ENCODE measurements at regions not wholly inside any gene's neighbourhood (a gene's known extent, or its start where the extent isn't known, plus 50 kb on each side); places are given as distances from the start of the nearest gene placed in this dataset.

- DNase-seq: no peak
Measured at GRCh38 chr6:113558966-113559365, 298.2 kb upstream of the MARCKS start.

- DNase-seq: no peak
Measured at GRCh38 chr6:113560376-113560775, 296.8 kb upstream of the MARCKS start.

DNA sequence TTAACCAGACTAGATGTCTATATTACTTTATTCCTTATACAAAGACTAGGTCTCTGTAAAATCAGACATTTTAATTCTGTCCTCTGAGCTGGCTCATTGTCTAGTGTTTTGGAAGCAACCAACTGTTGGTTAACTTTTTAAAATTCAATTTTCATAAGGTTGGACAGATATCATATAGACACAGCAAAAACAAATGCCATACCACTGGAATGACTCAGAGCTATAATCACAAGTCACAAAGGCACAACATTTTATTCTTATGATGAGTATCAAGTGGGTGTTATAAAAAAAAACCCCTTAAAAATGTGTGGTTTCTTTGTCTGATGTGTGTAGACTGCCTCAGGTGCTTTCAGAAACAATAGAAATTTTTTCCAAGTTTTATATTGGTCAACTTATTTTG, 296.2 kb upstream of the MARCKS start:
- DNase-seq: no peak

DNA sequence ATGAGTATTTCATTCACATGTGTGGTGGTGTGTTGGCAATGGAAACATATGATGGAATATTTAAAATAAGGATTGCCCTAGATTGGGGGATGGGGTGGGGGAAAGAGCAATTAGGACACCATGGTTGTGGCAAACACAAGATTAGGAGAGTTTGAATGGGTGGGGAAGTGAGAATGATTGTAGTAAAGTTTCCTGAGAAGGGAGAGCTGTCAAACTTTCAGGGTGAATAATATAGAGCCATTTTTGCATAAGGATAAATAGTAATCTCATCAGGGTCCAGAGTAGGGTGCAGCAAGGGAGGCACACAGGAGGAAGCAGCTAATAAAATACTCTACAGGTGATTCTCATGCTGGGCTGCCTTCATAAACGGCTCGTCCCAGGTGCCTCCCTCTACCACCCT, 294.9 kb upstream of the MARCKS start:
- DNase-seq: no peak

- DNase-seq: peak; percentile 99
Measured at GRCh38 chr6:113564371-113565171, 292.6 kb upstream of the MARCKS start.

- DNase-seq: no peak
Measured at GRCh38 chr6:113565306-113565705, 291.8 kb upstream of the MARCKS start.

GRCh38 chr6:113570161-113570560, 287.0 kb upstream of the MARCKS start:
- no peak for DNase-seq

DNA sequence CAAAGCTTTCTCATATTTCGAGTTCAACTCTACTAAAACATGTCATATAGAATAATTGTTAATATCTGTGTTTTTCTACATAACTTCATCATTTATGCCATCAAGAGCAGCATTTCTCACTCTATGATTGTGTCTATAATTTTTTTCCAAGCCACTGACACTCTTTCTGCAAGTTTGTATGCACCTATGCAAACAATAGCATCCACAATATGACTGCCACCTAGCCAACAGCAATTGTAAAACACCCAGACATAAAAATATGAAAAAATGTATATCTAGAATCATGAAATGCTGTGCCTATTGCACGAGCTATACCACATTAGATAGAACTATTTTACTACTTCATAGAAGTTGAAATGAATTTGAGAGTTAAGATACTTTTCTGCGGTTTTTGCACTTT, 286.5 kb upstream of the MARCKS start:
- DNase-seq: no peak

GRCh38 chr6:113574147-113574546, 283.0 kb upstream of the MARCKS start:
- no peak for DNase-seq

DNA sequence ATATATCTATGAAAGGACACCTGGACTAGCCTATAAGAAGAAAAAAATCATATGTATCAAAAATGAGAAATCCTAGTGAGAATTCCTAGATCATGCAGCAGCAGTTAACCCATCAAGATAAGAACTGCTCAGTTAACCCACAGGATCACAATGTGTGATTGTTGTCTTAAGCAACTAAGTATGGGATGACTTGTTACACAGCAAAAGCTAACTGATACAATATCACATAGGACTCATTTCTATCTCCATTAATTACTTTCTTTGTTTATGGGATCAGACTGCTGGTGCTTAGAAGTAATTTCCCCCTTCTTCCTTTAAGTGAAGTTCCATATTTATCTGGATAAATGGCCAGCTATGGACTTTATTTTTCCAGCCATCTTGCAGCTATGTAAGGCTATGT, 280.8 kb upstream of the MARCKS start:
- DNase-seq: no peak

DNA sequence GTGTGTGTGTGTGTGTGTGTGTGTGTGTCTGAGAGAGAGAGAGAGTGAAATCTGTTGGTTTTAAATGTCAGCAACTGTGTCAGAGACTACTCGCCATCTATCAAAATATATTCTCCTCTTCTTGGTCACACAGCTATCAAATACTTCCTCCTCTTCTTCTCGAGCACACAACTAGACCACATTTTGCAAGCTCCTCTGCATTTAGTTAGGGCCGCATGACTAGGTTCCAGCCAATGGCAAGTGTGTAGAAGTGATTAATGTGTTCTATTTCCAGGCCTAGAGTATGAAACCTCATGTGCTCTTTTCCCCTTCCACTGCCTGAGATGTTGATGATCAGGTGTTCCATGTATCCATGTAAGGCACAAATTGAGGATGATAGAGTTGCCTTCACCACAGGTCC, 278.5 kb upstream of the MARCKS start:
- DNase-seq: no peak

- no peak for DNase-seq
Measured at GRCh38 chr6:113584767-113585166, 272.4 kb upstream of the MARCKS start.

- no peak for DNase-seq
Measured at GRCh38 chr6:113585246-113585645, 271.9 kb upstream of the MARCKS start.

DNA sequence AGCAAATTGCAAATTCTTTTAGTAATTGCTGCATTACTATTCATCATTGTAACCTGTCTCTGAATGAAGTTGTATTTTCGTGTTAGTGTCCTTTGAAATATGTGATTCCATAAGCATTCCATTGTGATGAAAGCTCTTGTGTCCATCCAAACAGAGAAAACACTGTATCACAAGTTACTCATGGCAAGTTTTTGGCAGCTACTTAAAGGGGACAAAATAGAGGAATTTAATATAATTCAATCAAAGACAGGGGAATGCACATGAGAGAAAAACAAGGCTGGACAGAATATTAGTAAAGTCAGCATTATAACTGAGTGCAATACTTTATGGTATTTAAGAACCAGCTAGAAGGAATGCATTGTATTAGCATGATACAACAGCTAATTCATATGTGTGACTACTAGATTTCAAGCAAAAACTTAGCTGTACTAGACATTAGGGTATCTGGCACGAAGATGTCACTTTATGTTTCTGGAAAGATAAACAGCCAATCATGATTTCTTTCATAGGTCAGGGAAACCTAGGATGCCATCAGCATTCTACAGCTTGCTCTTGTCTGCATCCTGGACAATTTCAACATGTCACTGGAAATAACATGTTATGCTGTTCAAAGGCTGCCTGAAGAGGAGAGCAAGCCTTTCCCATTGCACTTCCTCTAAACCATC, 270.6 kb upstream of the MARCKS start:
- DNase-seq: no peak

DNA sequence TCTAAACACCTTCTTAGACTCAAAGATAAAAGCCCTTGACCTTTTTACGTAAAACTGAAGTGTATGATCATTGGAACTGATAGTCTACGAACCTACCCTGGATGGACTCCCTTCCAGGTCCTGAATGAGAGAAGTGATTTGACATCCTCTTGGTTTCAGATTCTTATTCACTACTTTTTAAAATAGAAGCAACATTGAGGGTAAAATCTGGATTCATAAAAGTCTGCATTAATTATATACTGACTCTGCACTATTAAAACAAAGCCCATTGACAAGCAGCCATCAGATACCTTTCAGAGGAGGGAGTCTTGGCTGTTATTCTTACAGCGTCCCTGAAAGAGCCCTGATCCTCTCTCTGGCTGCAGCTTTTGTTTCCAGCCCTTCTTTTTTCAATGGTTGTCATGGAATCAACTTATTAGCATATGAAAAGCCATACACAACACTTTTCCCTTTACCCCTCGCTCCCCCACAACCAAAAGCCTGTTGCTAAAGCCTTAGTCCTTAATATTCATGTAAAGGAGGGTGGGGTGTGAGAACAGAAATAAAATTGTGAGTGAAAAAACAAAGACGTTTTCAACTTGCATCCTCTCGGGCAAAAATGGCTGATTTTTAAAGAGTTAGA, 270.0 kb upstream of the MARCKS start:
- peak; percentile 2 for DNase-seq

DNA sequence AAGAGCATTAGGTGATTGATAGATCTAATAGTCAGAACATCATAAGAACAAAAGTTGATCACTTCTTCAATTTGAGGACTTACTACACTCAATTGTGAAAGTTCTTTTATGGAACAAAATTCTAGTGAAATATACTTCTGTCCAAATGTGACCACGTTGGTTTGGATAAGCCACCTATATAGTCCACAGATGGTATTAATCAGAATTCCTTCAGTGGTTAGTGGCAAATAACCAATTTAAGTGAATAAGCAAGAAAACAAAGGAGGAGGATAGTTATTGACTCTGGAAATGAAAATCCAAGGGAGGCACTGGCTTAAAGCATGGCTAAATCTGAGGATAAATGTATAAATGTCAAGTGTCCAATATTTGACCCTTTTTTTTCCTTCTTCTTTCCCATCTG, 268.5 kb upstream of the MARCKS start:
- no peak for DNase-seq

- no peak for DNase-seq
Measured at GRCh38 chr6:113591896-113592827, 265.0 kb upstream of the MARCKS start.

- no peak for DNase-seq
Measured at GRCh38 chr6:113594726-113595125, 262.4 kb upstream of the MARCKS start.

DNA sequence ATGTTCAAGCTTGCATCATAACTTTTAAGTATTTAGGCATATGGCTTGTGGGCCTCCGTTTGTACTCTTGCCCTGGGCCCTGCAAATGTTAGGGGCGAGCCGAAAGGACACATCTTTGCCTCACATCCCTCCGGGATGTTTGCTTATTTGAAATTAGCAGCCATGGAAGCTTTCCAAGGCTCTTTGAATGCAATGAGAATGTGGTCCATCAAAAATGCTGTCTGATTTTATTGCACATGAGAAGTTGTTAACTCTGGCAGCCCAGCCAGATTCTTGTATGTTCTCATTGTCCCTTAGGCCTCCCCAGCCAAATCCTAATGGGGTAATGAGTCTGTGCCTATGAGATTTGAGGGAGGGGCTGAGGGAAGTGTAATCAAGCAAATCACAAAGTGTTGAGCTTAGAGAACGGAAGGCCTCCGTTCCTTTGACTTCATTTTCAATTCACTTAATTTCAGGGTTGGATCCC, 261.2 kb upstream of the MARCKS start:
- no peak for DNase-seq

DNA sequence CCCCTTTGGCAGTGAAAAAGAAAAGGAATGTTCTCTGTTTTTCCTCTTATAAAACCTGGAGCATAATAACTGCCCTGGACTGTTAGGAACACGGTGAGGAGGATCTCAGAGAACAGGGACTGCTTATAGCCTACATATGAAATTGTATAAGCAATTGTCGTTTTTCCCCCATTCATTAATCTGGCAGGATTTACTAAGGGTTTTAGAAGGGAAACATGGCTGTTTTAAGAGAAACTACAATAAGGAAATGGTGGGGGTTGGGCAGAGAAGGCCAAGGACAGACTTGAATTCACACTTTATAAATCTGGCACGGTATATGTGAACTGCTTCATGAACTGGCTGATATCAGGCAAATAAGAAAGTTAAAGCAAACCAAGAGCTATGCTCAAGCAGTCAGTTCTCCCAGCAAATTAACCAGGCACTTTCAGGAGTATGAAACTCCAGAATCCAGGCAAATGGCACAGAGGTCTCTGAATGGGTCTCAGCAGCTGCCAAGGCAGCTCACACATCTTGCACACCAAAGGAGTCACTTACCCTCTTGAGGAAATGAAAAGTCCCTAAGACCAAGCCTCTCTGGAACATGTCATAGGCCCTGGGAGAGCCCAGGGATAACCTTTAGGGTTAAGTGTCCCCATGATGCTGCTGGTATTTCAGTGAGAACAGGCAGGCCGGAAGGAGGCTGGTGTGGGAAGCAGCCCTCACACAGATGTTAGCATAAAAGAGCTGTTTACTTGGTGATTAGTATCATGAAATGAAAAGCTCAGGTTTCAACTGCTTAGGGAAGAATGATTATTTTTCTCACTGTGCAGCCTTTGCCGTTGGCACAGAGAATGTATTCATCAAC, 260.5 kb upstream of the MARCKS start:
- DNase-seq: peak; percentile 58

- DNase-seq: no peak
Measured at GRCh38 chr6:113597231-113597583, 259.9 kb upstream of the MARCKS start.

DNA sequence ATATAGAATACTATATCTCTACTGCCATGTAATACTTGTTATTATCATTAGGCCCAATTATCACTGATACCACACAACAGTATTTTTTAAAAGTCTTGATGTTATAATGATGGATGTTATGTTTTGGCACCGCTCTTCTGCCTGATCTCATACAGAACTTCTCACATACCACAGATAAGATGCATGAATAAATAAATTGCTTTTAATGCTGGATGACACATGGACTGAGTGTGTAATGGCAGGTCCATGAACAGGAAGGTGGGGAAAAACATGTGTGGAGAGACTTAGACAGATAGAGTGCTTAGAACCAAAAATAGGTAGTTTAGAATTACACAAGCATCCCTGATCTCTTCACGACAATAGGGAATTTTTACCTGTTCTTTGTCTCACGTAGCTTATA, 258.4 kb upstream of the MARCKS start:
- DNase-seq: no peak

All from DMS 273 treated with DMSO at 0.1 percent for 48 hours (cell line).